HepG2 (cell line): ENCODE measurements at regions not wholly inside any gene's neighbourhood (a gene's known extent, or its start where the extent isn't known, plus 50 kb on each side); places are given as distances from the start of the nearest gene placed in this dataset.

Source experiments
- GFI1 ChIP-seq: sonication (generic); formaldehyde crosslinking; IDR thresholded peaks from 2 replicates; pipeline ENCODE4 v1.5.0; 2020; ENCODE audit warnings: missing genetic modification reagents, mild to moderate bottlenecking, borderline replicate concordance
- HDAC6 ChIP-seq: fragments of 200-600 bp; sonication (generic); IDR thresholded peaks from 2 replicates; pipeline ENCODE4 v1.7.0; 2017; ENCODE audit warnings: mild to moderate bottlenecking, antibody characterized with exemption, low read length, low read depth
- HNRNPUL1 ChIP-seq: fragments of 200-400 bp; formaldehyde crosslinking; IDR thresholded peaks from 2 replicates; pipeline ENCODE4 v1.6.1; 2017; ENCODE audit warnings: low read depth, mild to moderate bottlenecking, low read length, moderate library complexity
- ISL2 ChIP-seq: sonication (generic); formaldehyde crosslinking; IDR thresholded peaks from 2 replicates; pipeline ENCODE4 v1.5.0; 2020; ENCODE audit warnings: missing genetic modification reagents
- KLF9 ChIP-seq: IDR thresholded peaks from 2 replicates; pipeline ENCODE4 v1.6.1; 2016; ENCODE audit warnings: low read depth
- MED13 ChIP-seq: sonication (generic); formaldehyde crosslinking; IDR thresholded peaks from 2 replicates; pipeline ENCODE4 v1.5.0; 2020; ENCODE audit warnings: missing genetic modification reagents
- NFYB ChIP-seq: sonication (generic); formaldehyde crosslinking; IDR thresholded peaks from 2 replicates; pipeline ENCODE4 v1.4.0; 2020; ENCODE audit warnings: missing genetic modification reagents
- RARA ChIP-seq: IDR thresholded peaks from 2 replicates; pipeline ENCODE4 v1.6.1; 2016; ENCODE audit warnings: missing genetic modification reagents, missing compliant biosample characterization
- ZNF160 ChIP-seq: sonication (generic); formaldehyde crosslinking; IDR thresholded peaks from 2 replicates; pipeline ENCODE4 v1.8.0; 2022; ENCODE audit warnings: mild to moderate bottlenecking, inconsistent platforms, missing genetic modification reagents
- ZNF296 ChIP-seq: sonication (generic); formaldehyde crosslinking; conservative IDR thresholded peaks from 2 replicates; pipeline ENCODE4 v1.5.0; 2020; ENCODE audit warnings: mild to moderate bottlenecking, missing genetic modification reagents
- ZNF446 ChIP-seq: sonication (generic); formaldehyde crosslinking; IDR thresholded peaks from 2 replicates; pipeline ENCODE4 v1.5.0; 2020; ENCODE audit warnings: mild to moderate bottlenecking, missing genetic modification reagents
- TF ChIP-seq, protein P1 (sequence below): sonication (generic); formaldehyde crosslinking; IDR thresholded peaks from one replicate; pipeline ENCODE4 v1.5.1; 2020; ENCODE audit warnings: mild to moderate bottlenecking, missing genetic modification reagents; ENCODE audit errors: not compliant biosample characterization
- TF ChIP-seq, protein P2 (sequence below): sonication (generic); formaldehyde crosslinking; IDR thresholded peaks from 2 replicates; pipeline ENCODE4 v1.5.0; 2020; ENCODE audit warnings: mild to moderate bottlenecking, missing genetic modification reagents, borderline replicate concordance
- TF ChIP-seq, protein P3 (sequence below): sonication (generic); formaldehyde crosslinking; IDR thresholded peaks from 2 replicates; pipeline ENCODE4 v1.4.0; 2020; ENCODE audit warnings: missing genetic modification reagents

DNA sequence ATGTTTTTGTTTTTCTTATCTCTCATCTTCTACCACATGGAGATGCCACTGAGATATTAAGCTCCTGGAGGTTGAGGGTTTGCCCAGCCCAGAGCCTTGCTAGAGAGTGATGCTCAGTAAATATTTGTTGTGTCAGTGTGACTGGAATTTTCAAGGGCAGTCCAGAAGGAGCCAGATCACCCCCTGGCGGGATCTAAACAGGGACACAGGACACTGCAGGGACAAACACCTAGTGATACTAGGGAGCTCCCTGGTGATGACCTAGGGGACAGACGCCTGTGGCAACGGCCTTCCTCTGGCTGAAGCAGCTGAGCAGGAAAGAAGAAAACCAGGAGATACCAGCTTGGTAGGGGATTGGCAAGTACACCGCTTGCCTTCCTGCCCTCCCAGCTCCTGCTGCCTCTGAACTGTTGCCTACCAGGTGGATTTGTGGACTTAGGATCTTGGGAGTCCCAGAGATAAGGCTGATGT lies 714.4 kb upstream of the TBX3 start (continued):
- TF ChIP-seq, protein P1, sequence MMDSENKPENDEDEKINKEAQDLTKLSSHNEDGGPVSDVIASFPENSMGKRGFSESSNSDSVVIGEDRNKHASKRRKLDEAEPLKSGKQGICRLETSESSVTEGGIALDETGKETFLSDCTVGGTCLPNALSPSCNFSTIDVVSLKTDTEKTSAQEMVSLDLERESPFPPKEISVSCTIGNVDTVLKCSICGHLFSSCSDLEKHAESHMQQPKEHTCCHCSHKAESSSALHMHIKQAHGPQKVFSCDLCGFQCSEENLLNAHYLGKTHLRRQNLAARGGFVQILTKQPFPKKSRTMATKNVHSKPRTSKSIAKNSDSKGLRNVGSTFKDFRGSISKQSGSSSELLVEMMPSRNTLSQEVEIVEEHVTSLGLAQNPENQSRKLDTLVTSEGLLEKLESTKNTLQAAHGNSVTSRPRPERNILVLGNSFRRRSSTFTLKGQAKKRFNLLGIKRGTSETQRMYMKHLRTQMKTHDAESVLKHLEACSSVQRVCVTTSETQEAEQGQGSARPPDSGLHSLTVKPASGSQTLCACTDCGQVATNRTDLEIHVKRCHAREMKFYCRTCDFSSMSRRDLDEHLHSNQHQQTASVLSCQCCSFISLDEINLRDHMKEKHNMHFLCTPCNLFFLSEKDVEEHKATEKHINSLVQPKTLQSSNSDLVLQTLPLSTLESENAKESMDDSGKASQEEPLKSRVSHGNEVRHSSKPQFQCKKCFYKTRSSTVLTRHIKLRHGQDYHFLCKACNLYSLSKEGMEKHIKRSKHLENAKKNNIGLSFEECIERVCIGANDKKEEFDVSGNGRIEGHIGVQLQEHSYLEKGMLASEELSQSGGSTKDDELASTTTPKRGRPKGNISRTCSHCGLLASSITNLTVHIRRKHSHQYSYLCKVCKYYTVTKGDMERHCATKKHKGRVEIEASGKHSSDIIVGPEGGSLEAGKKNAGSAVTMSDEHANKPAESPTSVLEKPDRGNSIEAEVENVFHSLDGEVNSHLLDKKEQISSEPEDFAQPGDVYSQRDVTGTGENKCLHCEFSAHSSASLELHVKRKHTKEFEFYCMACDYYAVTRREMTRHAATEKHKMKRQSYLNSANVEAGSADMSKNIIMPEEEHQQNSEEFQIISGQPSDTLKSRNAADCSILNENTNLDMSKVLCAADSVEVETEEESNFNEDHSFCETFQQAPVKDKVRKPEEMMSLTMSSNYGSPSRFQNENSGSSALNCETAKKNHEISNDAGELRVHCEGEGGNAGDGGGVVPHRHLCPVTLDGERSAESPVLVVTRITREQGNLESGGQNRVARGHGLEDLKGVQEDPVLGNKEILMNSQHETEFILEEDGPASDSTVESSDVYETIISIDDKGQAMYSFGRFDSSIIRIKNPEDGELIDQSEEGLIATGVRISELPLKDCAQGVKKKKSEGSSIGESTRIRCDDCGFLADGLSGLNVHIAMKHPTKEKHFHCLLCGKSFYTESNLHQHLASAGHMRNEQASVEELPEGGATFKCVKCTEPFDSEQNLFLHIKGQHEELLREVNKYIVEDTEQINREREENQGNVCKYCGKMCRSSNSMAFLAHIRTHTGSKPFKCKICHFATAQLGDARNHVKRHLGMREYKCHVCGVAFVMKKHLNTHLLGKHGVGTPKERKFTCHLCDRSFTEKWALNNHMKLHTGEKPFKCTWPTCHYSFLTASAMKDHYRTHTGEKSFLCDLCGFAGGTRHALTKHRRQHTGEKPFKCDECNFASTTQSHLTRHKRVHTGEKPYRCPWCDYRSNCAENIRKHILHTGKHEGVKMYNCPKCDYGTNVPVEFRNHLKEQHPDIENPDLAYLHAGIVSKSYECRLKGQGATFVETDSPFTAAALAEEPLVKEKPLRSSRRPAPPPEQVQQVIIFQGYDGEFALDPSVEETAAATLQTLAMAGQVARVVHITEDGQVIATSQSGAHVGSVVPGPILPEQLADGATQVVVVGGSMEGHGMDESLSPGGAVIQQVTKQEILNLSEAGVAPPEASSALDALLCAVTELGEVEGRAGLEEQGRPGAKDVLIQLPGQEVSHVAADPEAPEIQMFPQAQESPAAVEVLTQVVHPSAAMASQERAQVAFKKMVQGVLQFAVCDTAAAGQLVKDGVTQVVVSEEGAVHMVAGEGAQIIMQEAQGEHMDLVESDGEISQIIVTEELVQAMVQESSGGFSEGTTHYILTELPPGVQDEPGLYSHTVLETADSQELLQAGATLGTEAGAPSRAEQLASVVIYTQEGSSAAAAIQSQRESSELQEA (CRISPR knock-in tag): no peak
- TF ChIP-seq, protein P2, sequence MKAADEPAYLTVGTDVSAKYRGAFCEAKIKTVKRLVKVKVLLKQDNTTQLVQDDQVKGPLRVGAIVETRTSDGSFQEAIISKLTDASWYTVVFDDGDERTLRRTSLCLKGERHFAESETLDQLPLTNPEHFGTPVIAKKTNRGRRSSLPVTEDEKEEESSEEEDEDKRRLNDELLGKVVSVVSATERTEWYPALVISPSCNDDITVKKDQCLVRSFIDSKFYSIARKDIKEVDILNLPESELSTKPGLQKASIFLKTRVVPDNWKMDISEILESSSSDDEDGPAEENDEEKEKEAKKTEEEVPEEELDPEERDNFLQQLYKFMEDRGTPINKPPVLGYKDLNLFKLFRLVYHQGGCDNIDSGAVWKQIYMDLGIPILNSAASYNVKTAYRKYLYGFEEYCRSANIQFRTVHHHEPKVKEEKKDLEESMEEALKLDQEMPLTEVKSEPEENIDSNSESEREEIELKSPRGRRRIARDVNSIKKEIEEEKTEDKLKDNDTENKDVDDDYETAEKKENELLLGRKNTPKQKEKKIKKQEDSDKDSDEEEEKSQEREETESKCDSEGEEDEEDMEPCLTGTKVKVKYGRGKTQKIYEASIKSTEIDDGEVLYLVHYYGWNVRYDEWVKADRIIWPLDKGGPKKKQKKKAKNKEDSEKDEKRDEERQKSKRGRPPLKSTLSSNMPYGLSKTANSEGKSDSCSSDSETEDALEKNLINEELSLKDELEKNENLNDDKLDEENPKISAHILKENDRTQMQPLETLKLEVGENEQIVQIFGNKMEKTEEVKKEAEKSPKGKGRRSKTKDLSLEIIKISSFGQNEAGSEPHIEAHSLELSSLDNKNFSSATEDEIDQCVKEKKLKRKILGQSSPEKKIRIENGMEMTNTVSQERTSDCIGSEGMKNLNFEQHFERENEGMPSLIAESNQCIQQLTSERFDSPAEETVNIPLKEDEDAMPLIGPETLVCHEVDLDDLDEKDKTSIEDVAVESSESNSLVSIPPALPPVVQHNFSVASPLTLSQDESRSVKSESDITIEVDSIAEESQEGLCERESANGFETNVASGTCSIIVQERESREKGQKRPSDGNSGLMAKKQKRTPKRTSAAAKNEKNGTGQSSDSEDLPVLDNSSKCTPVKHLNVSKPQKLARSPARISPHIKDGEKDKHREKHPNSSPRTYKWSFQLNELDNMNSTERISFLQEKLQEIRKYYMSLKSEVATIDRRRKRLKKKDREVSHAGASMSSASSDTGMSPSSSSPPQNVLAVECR: peak; percentile 23; the same call in 1 of the 2 replicates
- TF ChIP-seq ZNF160 (CRISPR knock-in tag) (no peak), RARA (CRISPR knock-in tag) (peak; percentile 58), HNRNPUL1 (no peak), KLF9 (CRISPR knock-in tag) (no peak), NFYB (CRISPR knock-in tag) (no peak), ZNF446 (CRISPR knock-in tag) (no peak), ZNF296 (CRISPR knock-in tag) (no peak), MED13 (no peak), HDAC6 (no peak), ISL2 (CRISPR knock-in tag) (peak; percentile 53; the same call in 1 of the 2 replicates), GFI1 (CRISPR knock-in tag) (no peak)
- TF ChIP-seq, protein P3, sequence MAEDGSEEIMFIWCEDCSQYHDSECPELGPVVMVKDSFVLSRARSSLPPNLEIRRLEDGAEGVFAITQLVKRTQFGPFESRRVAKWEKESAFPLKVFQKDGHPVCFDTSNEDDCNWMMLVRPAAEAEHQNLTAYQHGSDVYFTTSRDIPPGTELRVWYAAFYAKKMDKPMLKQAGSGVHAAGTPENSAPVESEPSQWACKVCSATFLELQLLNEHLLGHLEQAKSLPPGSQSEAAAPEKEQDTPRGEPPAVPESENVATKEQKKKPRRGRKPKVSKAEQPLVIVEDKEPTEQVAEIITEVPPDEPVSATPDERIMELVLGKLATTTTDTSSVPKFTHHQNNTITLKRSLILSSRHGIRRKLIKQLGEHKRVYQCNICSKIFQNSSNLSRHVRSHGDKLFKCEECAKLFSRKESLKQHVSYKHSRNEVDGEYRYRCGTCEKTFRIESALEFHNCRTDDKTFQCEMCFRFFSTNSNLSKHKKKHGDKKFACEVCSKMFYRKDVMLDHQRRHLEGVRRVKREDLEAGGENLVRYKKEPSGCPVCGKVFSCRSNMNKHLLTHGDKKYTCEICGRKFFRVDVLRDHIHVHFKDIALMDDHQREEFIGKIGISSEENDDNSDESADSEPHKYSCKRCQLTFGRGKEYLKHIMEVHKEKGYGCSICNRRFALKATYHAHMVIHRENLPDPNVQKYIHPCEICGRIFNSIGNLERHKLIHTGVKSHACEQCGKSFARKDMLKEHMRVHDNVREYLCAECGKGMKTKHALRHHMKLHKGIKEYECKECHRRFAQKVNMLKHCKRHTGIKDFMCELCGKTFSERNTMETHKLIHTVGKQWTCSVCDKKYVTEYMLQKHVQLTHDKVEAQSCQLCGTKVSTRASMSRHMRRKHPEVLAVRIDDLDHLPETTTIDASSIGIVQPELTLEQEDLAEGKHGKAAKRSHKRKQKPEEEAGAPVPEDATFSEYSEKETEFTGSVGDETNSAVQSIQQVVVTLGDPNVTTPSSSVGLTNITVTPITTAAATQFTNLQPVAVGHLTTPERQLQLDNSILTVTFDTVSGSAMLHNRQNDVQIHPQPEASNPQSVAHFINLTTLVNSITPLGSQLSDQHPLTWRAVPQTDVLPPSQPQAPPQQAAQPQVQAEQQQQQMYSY (CRISPR knock-in tag): peak; percentile 84
